ENCODE measurements at regions not wholly inside any gene's neighbourhood (a gene's known extent, or its start where the extent isn't known, plus 50 kb on each side); places are given as distances from the start of the nearest gene placed in this dataset.
A peak's percentile ranks its signal among the peaks of the same experiment; 100 is the strongest.

GRCh38 chr4:152244659-152245058 is 291.2 kb downstream of the FBXW7 start:
- intact Hi-C loops (cut with DNase I), result no loop called here
- H3K36me3 ChIP-seq, result no peaks in the 10 kb centered on the region
- H3K4me1 ChIP-seq, result peaks cover 16% of the 10 kb centered on the region
- H3K27ac ChIP-seq, result no peak overlapping the region
- no peak for ATAC-seq
- no peaks in the 10 kb centered on the region for H3K9me3 ChIP-seq
- no peak for DNase-seq
- H3K27me3 ChIP-seq (ENCODE audit: low read depth), result no peaks in the 10 kb centered on the region
- TF ChIP-seq, protein P1, sequence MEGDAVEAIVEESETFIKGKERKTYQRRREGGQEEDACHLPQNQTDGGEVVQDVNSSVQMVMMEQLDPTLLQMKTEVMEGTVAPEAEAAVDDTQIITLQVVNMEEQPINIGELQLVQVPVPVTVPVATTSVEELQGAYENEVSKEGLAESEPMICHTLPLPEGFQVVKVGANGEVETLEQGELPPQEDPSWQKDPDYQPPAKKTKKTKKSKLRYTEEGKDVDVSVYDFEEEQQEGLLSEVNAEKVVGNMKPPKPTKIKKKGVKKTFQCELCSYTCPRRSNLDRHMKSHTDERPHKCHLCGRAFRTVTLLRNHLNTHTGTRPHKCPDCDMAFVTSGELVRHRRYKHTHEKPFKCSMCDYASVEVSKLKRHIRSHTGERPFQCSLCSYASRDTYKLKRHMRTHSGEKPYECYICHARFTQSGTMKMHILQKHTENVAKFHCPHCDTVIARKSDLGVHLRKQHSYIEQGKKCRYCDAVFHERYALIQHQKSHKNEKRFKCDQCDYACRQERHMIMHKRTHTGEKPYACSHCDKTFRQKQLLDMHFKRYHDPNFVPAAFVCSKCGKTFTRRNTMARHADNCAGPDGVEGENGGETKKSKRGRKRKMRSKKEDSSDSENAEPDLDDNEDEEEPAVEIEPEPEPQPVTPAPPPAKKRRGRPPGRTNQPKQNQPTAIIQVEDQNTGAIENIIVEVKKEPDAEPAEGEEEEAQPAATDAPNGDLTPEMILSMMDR (IDR thresholded peaks at IDR 0.05), result no peak
- no peak overlapping the region for H3K4me3 ChIP-seq

GRCh38 chr4:152243896-152244595 is 291.8 kb downstream of the FBXW7 start:
- intact Hi-C loops (cut with DNase I), result no loop called here
- peak overlapping the region; percentile 21 for H3K27ac ChIP-seq
- ATAC-seq, result peak; percentile 78 to 79
- no peaks in the 10 kb centered on the region for H3K36me3 ChIP-seq
- no peak for DNase-seq
- H3K4me1 ChIP-seq, result peaks cover 16% of the 10 kb centered on the region
- TF ChIP-seq, protein P1 (IDR thresholded peaks at IDR 0.05), result no peak
- H3K9me3 ChIP-seq, result no peaks in the 10 kb centered on the region
- H3K4me3 ChIP-seq, result no peak overlapping the region
- no peaks in the 10 kb centered on the region for H3K27me3 ChIP-seq (ENCODE audit: low read depth)

- intact Hi-C loops (cut with DNase I), result no loop called here
- no peaks in the 10 kb centered on the region for H3K27me3 ChIP-seq (ENCODE audit: low read depth)
- H3K4me1 ChIP-seq, result peaks cover 16% of the 10 kb centered on the region
- no peaks in the 10 kb centered on the region for H3K9me3 ChIP-seq
- no peak overlapping the region for H3K4me3 ChIP-seq
- H3K36me3 ChIP-seq, result no peaks in the 10 kb centered on the region
- DNase-seq (no peak), ATAC-seq (no peak)
- H3K27ac ChIP-seq, result peak overlapping the region; percentile 21
- TF ChIP-seq, protein P1 (IDR thresholded peaks at IDR 0.05), result no peak
Observed at GRCh38 chr4:152243206-152243605, 292.7 kb downstream of the FBXW7 start.

DNA sequence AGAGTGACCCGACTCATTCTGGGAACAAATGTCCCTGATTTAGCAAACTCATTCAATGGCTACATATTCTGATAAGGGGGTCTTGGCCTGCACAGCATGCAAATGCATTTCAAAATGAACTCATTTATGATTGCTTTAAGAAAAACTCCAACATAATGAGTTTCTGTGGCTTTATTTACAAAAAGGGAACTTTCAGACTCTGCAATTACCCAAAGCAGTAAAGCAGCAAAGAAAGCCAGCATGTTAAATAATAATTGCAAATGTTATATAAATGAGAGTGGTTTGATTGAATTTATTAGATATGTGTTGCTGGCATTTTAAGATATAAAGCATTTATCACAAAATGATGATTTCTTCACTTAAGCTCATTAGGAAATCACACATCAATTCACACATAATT is 295.7 kb downstream of the FBXW7 start:
- TF ChIP-seq, protein P1 (IDR thresholded peaks at IDR 0.05), result no peak
- intact Hi-C loops (cut with DNase I), result no loop called here

DNA sequence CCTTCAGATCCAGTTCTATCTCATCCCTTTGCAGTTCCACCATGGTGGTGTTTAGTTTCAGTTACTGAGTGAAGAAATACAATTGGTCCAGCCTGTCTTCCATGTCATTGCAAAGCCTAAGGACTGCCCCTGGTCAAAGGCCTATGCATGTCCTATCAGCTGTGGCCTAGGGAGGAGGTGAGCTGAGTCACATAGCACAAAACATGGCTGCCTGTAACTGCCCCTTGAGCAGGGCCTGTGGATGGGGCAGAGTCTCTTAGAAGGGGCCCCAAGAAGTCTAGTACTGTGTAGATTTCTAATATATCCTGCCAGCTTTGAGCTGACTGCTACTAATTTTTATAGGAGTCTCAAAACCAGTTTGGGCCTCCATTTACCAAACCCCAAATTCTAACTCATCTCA is 296.7 kb downstream of the FBXW7 start:
- Histone ChIP-seq H3K27me3 (ENCODE audit: low read depth) (no peaks in the 10 kb centered on the region), H3K27ac (no peak overlapping the region), H3K36me3 (no peaks in the 10 kb centered on the region), H3K4me1 (peaks cover 11% of the 10 kb centered on the region), H3K4me3 (no peak overlapping the region), H3K9me3 (no peaks in the 10 kb centered on the region)
- TF ChIP-seq, protein P1 (IDR thresholded peaks at IDR 0.05), result no peak
- intact Hi-C loops (cut with DNase I), result no loop called here
- no peak for ATAC-seq
- no peak for DNase-seq

More for the DNA sequence above, 295.7 kb downstream of the FBXW7 start:
- Histone ChIP-seq H3K27ac (no peak overlapping the region), H3K9me3 (no peaks in the 10 kb centered on the region), H3K4me1 (peaks cover 16% of the 10 kb centered on the region), H3K36me3 (no peaks in the 10 kb centered on the region), H3K27me3 (ENCODE audit: low read depth) (no peaks in the 10 kb centered on the region), H3K4me3 (no peak overlapping the region)
- DNase-seq (no peak), ATAC-seq (no peak)
